Esophagus squamous epithelium (tissue), 5 donors: ENCODE measurements at regions not wholly inside any gene's neighbourhood (a gene's known extent, or its start where the extent isn't known, plus 50 kb on each side); places are given as distances from the start of the nearest gene placed in this dataset.

Experiments used
- DNase-seq: peaks from one replicate; lab custom pipeline; 2025; lab: John Stamatoyannopoulos, UW
- H3K27ac ChIP-seq, 4 donors: fragments of 200-600 bp; sonication (generic); one replicate each; pipeline ENCODE4 v1.5.1; 2016 to 2019; ENCODE audit warnings: mild to moderate bottlenecking in 1 of 4
- H3K27me3 ChIP-seq, 4 donors: fragments of 200-600 bp; sonication (generic); 1 replicate in 3 of 4; 2 replicates in 1 of 4; pipeline versions ENCODE4 v1.5.1 to v1.6.0; 2017 to 2021; ENCODE audit warnings: antibody characterized with exemption in 1 of 4
- H3K36me3 ChIP-seq, 3 donors: fragments of 200-600 bp; sonication (generic); one replicate each; pipeline ENCODE4 v1.5.1; 2016 to 2019
- H3K4me1 ChIP-seq, 3 donors: fragments of 200-600 bp; sonication (generic); one replicate each; pipeline ENCODE4 v1.5.1; 2017 to 2019
- H3K4me3 ChIP-seq, 4 donors: fragments of 200-600 bp; sonication (generic); 1 replicate in 3 of 4; 2 replicates in 1 of 4; pipeline ENCODE4 v1.5.1; 2016 to 2019; ENCODE audit warnings: mild to moderate bottlenecking in 2 of 4, moderate library complexity in 1 of 4
- H3K9me3 ChIP-seq, 3 donors: fragments of 200-600 bp; sonication (generic); one replicate each; pipeline ENCODE4 v1.5.1; 2016 to 2019
- POLR2A ChIP-seq, 4 donors: fragments of 450-650 bp; IDR thresholded peaks; one replicate each; pipeline ENCODE4 v1.6.1; 2017; ENCODE audit warnings: antibody characterized with exemption in 4 of 4, mild to moderate bottlenecking in 4 of 4, moderate library complexity in 3 of 4
- WGBS, 2 donors: methylation state at CpG; one replicate each; pipeline ENCODE4 v1.1.5; 2018; 5-methylcytosine and 5-hydroxymethylcytosine counted together
- intact Hi-C: fragments of 100-400 bp; cut with DNase I; formaldehyde crosslinking; loops from one replicate; pipeline ENCODE4 v1.15.0; 2022
- TF ChIP-seq, protein P1 (sequence below), 6 experiments: fragments of 450-650 bp in 4 of 6; fragments of 200-600 bp in 2 of 6; sonication (generic) in 2 of 6; IDR thresholded peaks; one replicate each; pipeline ENCODE4 v1.5.1; 2016 to 2019; ENCODE audit warnings: antibody characterized with exemption in 6 of 6, mild to moderate bottlenecking in 4 of 6, moderate library complexity in 4 of 6
- donor health status: DM: yes; HTN: yes; CAD: no.

GRCh38 chr2:81238462-81238861 is 933.9 kb upstream of the LRRTM1 start:
- H3K9me3 ChIP-seq = no peaks in the 10 kb centered on the region
- no peak overlapping the region for H3K4me3 ChIP-seq
- intact Hi-C loops = no loop called here
- no peak for TF ChIP-seq POLR2A (IDR thresholded peaks at IDR 0.05)
- TF ChIP-seq, protein P1, sequence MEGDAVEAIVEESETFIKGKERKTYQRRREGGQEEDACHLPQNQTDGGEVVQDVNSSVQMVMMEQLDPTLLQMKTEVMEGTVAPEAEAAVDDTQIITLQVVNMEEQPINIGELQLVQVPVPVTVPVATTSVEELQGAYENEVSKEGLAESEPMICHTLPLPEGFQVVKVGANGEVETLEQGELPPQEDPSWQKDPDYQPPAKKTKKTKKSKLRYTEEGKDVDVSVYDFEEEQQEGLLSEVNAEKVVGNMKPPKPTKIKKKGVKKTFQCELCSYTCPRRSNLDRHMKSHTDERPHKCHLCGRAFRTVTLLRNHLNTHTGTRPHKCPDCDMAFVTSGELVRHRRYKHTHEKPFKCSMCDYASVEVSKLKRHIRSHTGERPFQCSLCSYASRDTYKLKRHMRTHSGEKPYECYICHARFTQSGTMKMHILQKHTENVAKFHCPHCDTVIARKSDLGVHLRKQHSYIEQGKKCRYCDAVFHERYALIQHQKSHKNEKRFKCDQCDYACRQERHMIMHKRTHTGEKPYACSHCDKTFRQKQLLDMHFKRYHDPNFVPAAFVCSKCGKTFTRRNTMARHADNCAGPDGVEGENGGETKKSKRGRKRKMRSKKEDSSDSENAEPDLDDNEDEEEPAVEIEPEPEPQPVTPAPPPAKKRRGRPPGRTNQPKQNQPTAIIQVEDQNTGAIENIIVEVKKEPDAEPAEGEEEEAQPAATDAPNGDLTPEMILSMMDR (IDR thresholded peaks at IDR 0.05) = no peak
- H3K27me3 ChIP-seq = no peaks in the 10 kb centered on the region
- H3K36me3 ChIP-seq = no peaks in the 10 kb centered on the region
- no peaks in the 10 kb centered on the region for H3K4me1 ChIP-seq
- no peak for DNase-seq
- 46 to 51% methylated on average over 2 of the region's 2 CpGs for WGBS, 2 donors
- H3K27ac ChIP-seq = no peak overlapping the region

- H3K4me3 ChIP-seq = no peak overlapping the region
- H3K27me3 ChIP-seq = no peaks in the 10 kb centered on the region
- H3K36me3 ChIP-seq = no peaks in the 10 kb centered on the region
- WGBS, 2 donors = 80 to 91% methylated on average over 1 of the region's 1 CpG
- TF ChIP-seq, protein P1 (IDR thresholded peaks at IDR 0.05) = no peak
- no peak for TF ChIP-seq POLR2A (IDR thresholded peaks at IDR 0.05)
- H3K27ac ChIP-seq = no peak overlapping the region
- no peak for DNase-seq
- intact Hi-C loops = no loop called here
- no peaks in the 10 kb centered on the region for H3K9me3 ChIP-seq
- no peaks in the 10 kb centered on the region for H3K4me1 ChIP-seq
Observed at GRCh38 chr2:81235601-81236000, 931.0 kb upstream of the LRRTM1 start.

GRCh38 chr2:81234711-81235110 is 930.2 kb upstream of the LRRTM1 start:
- Histone ChIP-seq H3K4me1 (no peaks in the 10 kb centered on the region), H3K9me3 (no peaks in the 10 kb centered on the region), H3K27me3 (no peaks in the 10 kb centered on the region), H3K4me3 (no peak overlapping the region), H3K36me3 (no peaks in the 10 kb centered on the region), H3K27ac (no peak overlapping the region)
- TF ChIP-seq POLR2A (IDR thresholded peaks at IDR 0.05) = no peak
- TF ChIP-seq, protein P1 (IDR thresholded peaks at IDR 0.05) = no peak
- WGBS, 2 donors = 37 to 67% methylated on average over 1 of the region's 1 CpG
- DNase-seq = no peak
- intact Hi-C loops = no loop called here

DNA sequence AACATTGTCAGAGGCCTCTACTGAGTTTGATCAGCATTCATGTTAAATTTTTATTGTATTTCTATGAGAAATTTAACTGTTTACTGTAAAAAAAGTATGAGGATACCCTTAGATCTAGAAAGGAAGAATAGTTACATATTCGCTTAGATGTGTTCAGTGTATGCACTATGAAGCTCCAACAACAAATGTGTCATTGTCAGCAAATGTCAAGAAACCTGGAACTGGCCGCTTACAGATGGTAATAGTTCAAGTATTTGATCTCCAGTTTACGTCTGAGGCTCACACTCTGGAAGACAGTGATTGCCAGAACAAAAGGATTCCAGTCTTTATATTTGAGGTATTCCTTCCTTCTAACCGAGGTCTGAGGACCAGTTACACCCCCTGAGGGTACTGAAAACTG is 921.2 kb upstream of the LRRTM1 start:
- Histone ChIP-seq H3K9me3 (no peaks in the 10 kb centered on the region), H3K4me1 (no peaks in the 10 kb centered on the region), H3K4me3 (no peak overlapping the region), H3K27me3 (no peaks in the 10 kb centered on the region), H3K36me3 (no peaks in the 10 kb centered on the region), H3K27ac (no peak overlapping the region)
- WGBS, 2 donors = 49 to 62% methylated on average over 4 of the region's 4 CpGs
- no peak for TF ChIP-seq POLR2A (IDR thresholded peaks at IDR 0.05)
- TF ChIP-seq, protein P1 (IDR thresholded peaks at IDR 0.05) = no peak
- intact Hi-C loops = no loop called here
- DNase-seq = no peak

DNA sequence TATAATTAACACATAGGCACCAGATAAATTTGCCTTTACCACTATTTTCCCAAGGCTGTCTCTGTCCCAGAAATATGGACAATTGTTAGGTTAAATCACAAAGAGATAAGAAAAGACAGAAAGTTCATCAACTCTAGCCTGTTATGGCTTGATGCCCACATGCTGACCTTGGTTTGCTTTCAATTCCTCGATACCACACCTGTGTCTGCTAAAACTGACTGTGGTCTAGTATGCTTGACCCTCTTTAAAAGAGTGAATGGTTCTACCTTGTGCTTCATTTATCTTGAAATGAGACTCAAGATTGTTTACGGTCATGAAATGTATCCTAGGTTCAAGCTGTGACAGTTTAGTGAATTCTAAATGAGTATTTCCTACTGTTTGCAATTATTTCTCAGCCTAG is 909.0 kb upstream of the LRRTM1 start:
- TF ChIP-seq, protein P1 (IDR thresholded peaks at IDR 0.05) = no peak
- no peak for TF ChIP-seq POLR2A (IDR thresholded peaks at IDR 0.05)
- intact Hi-C loops = no loop called here
- Histone ChIP-seq H3K27me3 (no peaks in the 10 kb centered on the region), H3K4me3 (no peak overlapping the region), H3K4me1 (no peaks in the 10 kb centered on the region), H3K27ac (no peak overlapping the region), H3K9me3 (no peaks in the 10 kb centered on the region), H3K36me3 (no peaks in the 10 kb centered on the region)
- DNase-seq = no peak
- 60 to 66% methylated on average over 2 of the region's 2 CpGs for WGBS, 2 donors
